ENCODE measurements at regions not wholly inside any gene's neighbourhood (a gene's known extent, or its start where the extent isn't known, plus 50 kb on each side); places are given as distances from the start of the nearest gene placed in this dataset.
"Not testable (repeated sequence)": the region's sequence is repeated elsewhere in the genome, so short reads cannot be mapped to it uniquely, and the experiment has no call there.

DNA sequence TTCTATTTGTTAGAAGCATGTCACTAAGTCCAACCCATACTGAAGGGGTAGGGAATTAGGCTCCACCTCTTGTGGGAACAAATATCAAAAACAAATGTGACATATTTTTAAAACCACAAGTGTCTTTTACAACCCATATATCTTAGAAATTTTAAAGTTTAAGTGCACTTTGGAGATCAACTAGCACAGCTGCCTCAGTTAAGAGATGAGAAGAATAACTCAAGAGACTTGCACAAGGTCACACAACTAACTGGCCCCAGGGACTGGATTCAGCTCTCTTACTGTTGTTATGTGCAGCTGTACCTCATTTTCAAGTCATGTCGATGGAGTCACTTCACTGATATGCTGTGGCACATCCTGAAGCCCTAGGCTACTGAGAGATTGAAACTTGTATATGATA is 102.9 kb upstream of the BMP2 start:
- intact Hi-C loops (cut with DNase I), result no loop called here
- DNase-seq (ENCODE audit: low spot score), result no peak

GRCh38 chr20:6663751-6664388 is 103.6 kb upstream of the BMP2 start:
- DNase-seq (ENCODE audit: low spot score), result no peak
- intact Hi-C loops (cut with DNase I), result no loop called here

DNA sequence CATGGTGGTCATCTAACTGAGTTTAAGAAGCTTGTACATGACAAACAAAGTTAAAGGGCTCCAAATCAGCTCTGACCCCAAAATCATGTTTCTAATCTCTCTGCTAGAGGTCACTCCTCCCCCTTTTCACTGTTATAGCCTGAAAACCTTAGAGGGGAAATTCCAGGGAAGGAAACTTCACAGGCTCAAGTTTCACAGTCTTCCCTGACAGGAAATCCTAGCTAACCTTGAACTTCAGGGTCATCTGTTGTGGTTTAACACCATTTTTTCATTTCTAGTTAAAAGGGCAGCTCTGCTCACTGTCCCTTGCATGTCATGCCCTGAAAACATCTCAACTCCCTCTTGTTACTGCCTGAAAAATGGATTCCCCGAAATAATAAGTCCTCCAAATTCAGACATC is 104.4 kb upstream of the BMP2 start:
- intact Hi-C loops (cut with DNase I), result no loop called here
- DNase-seq (ENCODE audit: low spot score), result no peak

- intact Hi-C loops (cut with DNase I), result no loop called here
- DNase-seq (ENCODE audit: low spot score), result no peak
Observed at GRCh38 chr20:6662309-6662708, 105.2 kb upstream of the BMP2 start.

DNA sequence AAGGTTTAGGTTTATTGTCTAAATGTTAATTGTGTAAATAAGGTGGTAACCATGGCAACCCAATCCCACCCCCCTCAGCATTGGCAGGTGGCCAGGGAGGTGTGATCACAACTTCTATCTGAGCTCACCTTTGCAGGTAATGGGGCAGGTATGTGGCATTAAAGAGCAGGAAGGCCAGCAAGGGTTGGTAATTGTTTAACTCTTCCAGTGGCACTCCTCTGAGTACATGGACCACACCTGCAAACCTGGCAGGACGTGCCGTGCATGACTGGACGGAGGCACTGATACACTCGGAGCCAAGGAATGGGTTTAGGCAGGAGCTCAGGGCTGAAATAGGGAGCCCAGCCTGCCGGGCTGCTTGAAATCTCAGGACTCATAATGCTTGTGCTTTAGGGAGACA is 107.0 kb upstream of the BMP2 start:
- intact Hi-C loops (cut with DNase I), result no loop called here
- DNase-seq (ENCODE audit: low spot score), result no peak

- DNase-seq (ENCODE audit: low spot score); intact Hi-C loops (cut with DNase I): not testable (repeated sequence)
Observed at GRCh38 chr20:6658909-6659308, 108.6 kb upstream of the BMP2 start.

GRCh38 chr20:6657904-6658303 is 109.6 kb upstream of the BMP2 start:
- DNase-seq (ENCODE audit: low spot score), result no peak
- intact Hi-C loops (cut with DNase I), result no loop called here

GRCh38 chr20:6657111-6657510 is 110.4 kb upstream of the BMP2 start:
- intact Hi-C loops (cut with DNase I), result no loop called here
- no peak for DNase-seq (ENCODE audit: low spot score)

- DNase-seq (ENCODE audit: low spot score), result no peak
- intact Hi-C loops (cut with DNase I), result no loop called here
Observed at GRCh38 chr20:6654513-6655252, 112.8 kb upstream of the BMP2 start.

DNA sequence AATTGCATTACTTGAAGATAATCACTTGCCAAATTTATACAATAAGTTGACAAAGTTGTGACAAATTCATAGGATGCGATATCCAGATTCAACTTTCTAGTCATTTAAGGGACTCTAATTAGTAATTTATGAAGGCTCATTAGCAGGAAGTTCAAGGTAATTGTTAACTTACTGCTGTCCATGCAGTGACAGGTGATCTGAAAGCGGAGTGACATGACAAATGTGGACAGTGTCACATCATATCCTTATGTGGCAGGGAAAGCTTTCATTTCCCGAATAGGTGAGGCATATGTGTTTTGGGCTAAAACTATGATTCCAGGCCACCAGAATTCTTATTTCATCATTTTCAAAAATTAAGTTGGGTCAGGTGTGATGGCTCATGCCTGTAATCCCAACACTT is 115.9 kb upstream of the BMP2 start:
- intact Hi-C loops (cut with DNase I), result no loop called here
- DNase-seq (ENCODE audit: low spot score), result no peak

DNA sequence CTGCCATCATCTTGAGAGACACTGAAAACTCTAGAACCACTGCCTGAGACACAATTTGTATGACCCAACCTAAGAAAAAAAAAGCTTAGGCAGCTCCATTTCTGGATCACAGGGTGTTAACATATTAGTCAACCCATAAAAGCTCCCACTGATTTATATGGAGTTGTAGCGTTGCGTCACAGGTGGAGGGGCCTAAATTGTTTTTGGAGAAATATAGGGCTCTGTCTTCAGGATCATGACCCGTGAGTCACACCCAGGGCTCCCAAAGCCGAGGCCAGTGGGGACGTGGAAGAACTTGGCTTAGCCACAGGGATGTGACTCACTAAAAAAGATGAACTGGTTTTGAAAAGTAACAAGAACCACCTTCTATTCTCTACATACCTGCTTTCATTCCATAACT is 116.5 kb upstream of the BMP2 start:
- DNase-seq (ENCODE audit: low spot score), result no peak
- intact Hi-C loops (cut with DNase I), result no loop called here

DNA sequence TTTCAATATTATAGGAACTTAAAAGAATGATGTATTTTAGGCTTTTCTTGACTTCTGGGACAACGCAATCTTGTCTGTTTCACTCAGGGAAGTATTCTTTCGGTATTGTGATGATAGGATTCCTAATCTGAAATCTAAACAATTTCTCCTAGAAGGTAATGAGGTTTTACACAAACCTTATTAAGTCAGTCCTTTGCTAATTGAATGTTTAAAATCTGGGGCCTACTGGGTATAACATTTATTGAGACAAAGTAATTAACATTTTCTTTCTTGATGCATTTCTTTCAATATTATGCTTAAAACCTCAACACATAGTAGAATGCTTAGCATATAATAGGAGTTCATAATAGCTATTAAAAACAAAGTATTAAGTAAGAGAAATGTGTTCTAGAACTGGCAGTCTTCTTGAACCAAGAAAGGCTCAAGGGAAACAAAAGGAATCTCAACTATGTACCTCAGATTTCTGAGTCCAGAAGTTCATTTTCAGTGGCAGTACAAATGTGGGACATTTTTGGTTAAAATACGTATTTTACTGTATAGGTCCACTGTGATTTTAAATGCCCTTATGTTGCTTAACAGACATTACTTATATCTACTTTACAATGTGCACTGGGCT is 121.4 kb upstream of the BMP2 start:
- intact Hi-C loops (cut with DNase I), result no loop called here
- no peak for DNase-seq (ENCODE audit: low spot score)

GRCh38 chr20:6644813-6645628 is 122.5 kb upstream of the BMP2 start:
- intact Hi-C loops (cut with DNase I), result no loop called here
- no peak for DNase-seq (ENCODE audit: low spot score)

- no peak for DNase-seq (ENCODE audit: low spot score)
- intact Hi-C loops (cut with DNase I), result no loop called here
Observed at GRCh38 chr20:6641012-6641411, 126.5 kb upstream of the BMP2 start.

- intact Hi-C loops (cut with DNase I), result loop anchor here (5.0 kb wide), 1 partner anchor 130 kb away; the partner anchor contains the start of gene BMP2
Observed at GRCh38 chr20:6637160-6637579, 130.3 kb upstream of the BMP2 start.

GRCh38 chr20:6636209-6637159 is 131.0 kb upstream of the BMP2 start:
- intact Hi-C loops (cut with DNase I), result loop anchor here (5.0 kb wide), 1 partner anchor 131 kb away; the partner anchor contains the start of gene BMP2
- DNase-seq (ENCODE audit: low spot score), result no peak

More at GRCh38 chr20:6637160-6637579, 130.3 kb upstream of the BMP2 start:
- DNase-seq (ENCODE audit: low spot score), result no peak

DNA sequence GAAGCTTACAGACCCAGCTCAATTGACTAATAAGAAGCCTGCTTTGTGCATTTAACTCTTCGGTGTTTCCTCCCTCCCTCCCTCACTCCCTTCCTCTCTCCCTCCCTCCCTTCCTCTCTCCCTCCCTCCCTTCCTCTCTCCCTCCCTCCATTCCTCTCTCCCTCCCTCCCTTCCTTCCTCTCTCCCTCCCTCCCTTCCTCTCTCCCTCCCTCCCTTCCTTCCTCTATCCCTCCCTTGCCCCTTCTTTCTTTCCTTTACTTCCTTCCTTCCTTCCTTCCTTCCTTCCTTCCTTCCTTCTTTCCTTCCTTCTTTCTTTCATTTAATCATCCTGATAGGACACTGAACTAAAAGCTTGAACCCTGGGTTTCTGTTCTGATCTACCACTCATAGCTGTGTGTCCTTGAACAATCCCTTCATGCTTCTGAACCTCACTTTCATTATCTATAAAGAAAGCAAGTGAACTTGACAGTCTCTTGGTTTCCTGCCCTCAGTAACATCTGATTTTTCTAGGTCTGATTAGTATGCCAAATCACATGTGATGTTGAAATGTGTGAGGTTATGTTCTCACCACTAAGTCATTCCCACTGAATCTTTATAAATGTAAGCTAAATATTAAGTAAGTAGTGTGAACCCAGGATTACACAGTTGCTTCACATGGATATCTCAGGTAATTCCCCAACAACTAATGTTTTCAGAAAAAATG is 132.3 kb upstream of the BMP2 start:
- intact Hi-C loops (cut with DNase I), result loop anchor here (5.0 kb wide), 1 partner anchor 132 kb away; the partner anchor contains the start of gene BMP2
- no peak for DNase-seq (ENCODE audit: low spot score)

DNA sequence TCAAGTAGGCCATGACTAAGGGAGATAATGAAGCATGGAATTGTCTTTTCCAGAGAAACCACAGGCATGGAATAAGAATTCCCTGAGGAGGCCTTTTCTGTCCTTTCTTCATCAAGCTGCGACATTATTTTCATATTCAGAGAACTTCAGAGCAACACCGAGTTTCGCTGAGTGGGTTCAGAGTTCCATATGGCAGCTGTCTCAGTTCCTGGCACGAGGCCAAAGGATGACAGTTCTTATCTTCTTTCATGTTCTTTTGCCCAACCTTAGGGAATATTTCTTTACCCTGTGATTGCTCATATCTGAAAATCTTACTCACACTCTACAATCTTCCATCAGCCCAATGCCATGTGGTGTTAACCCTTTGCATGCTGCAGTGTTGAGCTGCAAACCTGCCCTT is 135.3 kb upstream of the BMP2 start:
- intact Hi-C loops (cut with DNase I), result no loop called here
- no peak for DNase-seq (ENCODE audit: low spot score)

Data from cardiac septum (tissue), 1 donor.